ENCODE measurements at regions not wholly inside any gene's neighbourhood (a gene's known extent, or its start where the extent isn't known, plus 50 kb on each side); places are given as distances from the start of the nearest gene placed in this dataset.

GRCh38 chrX:25285598-25285997 is 269.8 kb upstream of the ARX start:
- TF ChIP-seq POLR2A (IDR thresholded peaks at IDR 0.05), result no peak
- no peak for TF ChIP-seq CTCF (IDR thresholded peaks at IDR 0.05)

GRCh38 chrX:25279510-25279909 is 263.7 kb upstream of the ARX start:
- H3K36me3 ChIP-seq, result no peaks in the 10 kb centered on the region
- H3K4me1 ChIP-seq, result no peaks in the 10 kb centered on the region
- DNase-seq, result no peak
- no peak overlapping the region for H3K27ac ChIP-seq
- H3K4me3 ChIP-seq, result no peak overlapping the region
- no peaks in the 10 kb centered on the region for H3K27me3 ChIP-seq
- H3K9me3 ChIP-seq, result no peaks in the 10 kb centered on the region
- TF ChIP-seq POLR2A (IDR thresholded peaks at IDR 0.05) (no peak), CTCF (IDR thresholded peaks at IDR 0.05) (no peak)

More at GRCh38 chrX:25285598-25285997, 269.8 kb upstream of the ARX start:
- no peak overlapping the region for H3K27ac ChIP-seq
- H3K4me3 ChIP-seq, result no peak overlapping the region
- H3K9me3 ChIP-seq, result no peaks in the 10 kb centered on the region
- no peaks in the 10 kb centered on the region for H3K27me3 ChIP-seq
- no peaks in the 10 kb centered on the region for H3K4me1 ChIP-seq
- no peaks in the 10 kb centered on the region for H3K36me3 ChIP-seq
- DNase-seq, result no peak

- H3K36me3 ChIP-seq, result no peaks in the 10 kb centered on the region
- no peaks in the 10 kb centered on the region for H3K9me3 ChIP-seq
- no peak for TF ChIP-seq POLR2A (IDR thresholded peaks at IDR 0.05)
- no peak for TF ChIP-seq CTCF (IDR thresholded peaks at IDR 0.05)
- H3K27ac ChIP-seq, result no peak overlapping the region
- no peak for DNase-seq
- H3K27me3 ChIP-seq, result no peaks in the 10 kb centered on the region
- no peaks in the 10 kb centered on the region for H3K4me1 ChIP-seq
- H3K4me3 ChIP-seq, result no peak overlapping the region
Measured at GRCh38 chrX:25278341-25278740, 262.6 kb upstream of the ARX start.

- no peaks in the 10 kb centered on the region for H3K4me1 ChIP-seq
- no peak for DNase-seq
- no peaks in the 10 kb centered on the region for H3K9me3 ChIP-seq
- no peak overlapping the region for H3K27ac ChIP-seq
- H3K36me3 ChIP-seq, result no peaks in the 10 kb centered on the region
- H3K27me3 ChIP-seq, result no peaks in the 10 kb centered on the region
- H3K4me3 ChIP-seq, result no peak overlapping the region
- no peak for TF ChIP-seq POLR2A (IDR thresholded peaks at IDR 0.05)
- no peak for TF ChIP-seq CTCF (IDR thresholded peaks at IDR 0.05)
Measured at GRCh38 chrX:25277574-25277973, 261.8 kb upstream of the ARX start.

- no peak overlapping the region for H3K4me3 ChIP-seq
- no peaks in the 10 kb centered on the region for H3K4me1 ChIP-seq
- no peak overlapping the region for H3K27ac ChIP-seq
- TF ChIP-seq CTCF (IDR thresholded peaks at IDR 0.05) (no peak), POLR2A (IDR thresholded peaks at IDR 0.05) (no peak)
- no peaks in the 10 kb centered on the region for H3K27me3 ChIP-seq
- DNase-seq, result no peak
- H3K9me3 ChIP-seq, result no peaks in the 10 kb centered on the region
- no peaks in the 10 kb centered on the region for H3K36me3 ChIP-seq
Measured at GRCh38 chrX:25275159-25275558, 259.4 kb upstream of the ARX start.

GRCh38 chrX:25241461-25241860 is 225.7 kb upstream of the ARX start:
- Histone ChIP-seq H3K36me3 (no peaks in the 10 kb centered on the region), H3K9me3 (no peaks in the 10 kb centered on the region), H3K4me1 (no peaks in the 10 kb centered on the region), H3K4me3 (no peak overlapping the region), H3K27me3 (no peaks in the 10 kb centered on the region), H3K27ac (no peak overlapping the region)
- TF ChIP-seq POLR2A (IDR thresholded peaks at IDR 0.05), result no peak
- no peak for TF ChIP-seq CTCF (IDR thresholded peaks at IDR 0.05)
- no peak for DNase-seq
